ENCODE measurements at regions not wholly inside any gene's neighbourhood (a gene's known extent, or its start where the extent isn't known, plus 50 kb on each side); places are given as distances from the start of the nearest gene placed in this dataset.

GRCh38 chr6:95768539-95768938, 191.2 kb downstream of the MANEA start:
- Histone ChIP-seq H3K4me1 (ENCODE audit: control insufficient read depth, low read length) (no peaks in the 10 kb centered on the region), H3K9me3 (ENCODE audit: control insufficient read depth, insufficient read depth, low read length) (no peaks in the 10 kb centered on the region), H3K27ac (ENCODE audit: low read depth, low read length) (no peak overlapping the region), H3K79me2 (ENCODE audit: control insufficient read depth, low read length) (no peaks in the 10 kb centered on the region), H3K27me3 (ENCODE audit: control insufficient read depth, low read length) (no peaks in the 10 kb centered on the region), H4K20me1 (ENCODE audit: control insufficient read depth, insufficient read depth, low read depth, low read length) (no peaks in the 10 kb centered on the region), H3K36me3 (ENCODE audit: control insufficient read depth, low read length) (no peaks in the 10 kb centered on the region), H3K4me3 (ENCODE audit: low read length) (no peak overlapping the region), H3K4me2 (ENCODE audit: low read length) (no peak overlapping the region), H3F3A (ENCODE audit: control insufficient read depth, insufficient read depth) (no peaks in the 10 kb centered on the region), H3K9me2 (replicated peaks; ENCODE audit: control insufficient read depth, low read length) (no peaks in the 10 kb centered on the region)
- no peak for TF ChIP-seq EZH2phosphoT487 (IDR thresholded peaks at IDR 0.05; ENCODE audit: borderline replicate concordance, low read length)

GRCh38 chr6:95777338-95777737, 200.0 kb downstream of the MANEA start:
- no peaks in the 10 kb centered on the region for H3K36me3 ChIP-seq (ENCODE audit: control insufficient read depth, low read length)
- H3K9me3 ChIP-seq (ENCODE audit: control insufficient read depth, insufficient read depth, low read length) = no peaks in the 10 kb centered on the region
- TF ChIP-seq EZH2phosphoT487 (IDR thresholded peaks at IDR 0.05; ENCODE audit: borderline replicate concordance, low read length) (no peak), CTCF (IDR thresholded peaks at IDR 0.05; ENCODE audit: low read depth, low read length, poor library complexity, severe bottlenecking) (no peak)
- H3K4me3 ChIP-seq (ENCODE audit: low read length) = no peak overlapping the region
- H3K4me2 ChIP-seq (ENCODE audit: low read length) = no peak overlapping the region
- H3K4me1 ChIP-seq (ENCODE audit: control insufficient read depth, low read length) = no peaks in the 10 kb centered on the region
- H3K9me2 ChIP-seq (replicated peaks; ENCODE audit: control insufficient read depth, low read length) = no peaks in the 10 kb centered on the region
- no peaks in the 10 kb centered on the region for H3K79me2 ChIP-seq (ENCODE audit: control insufficient read depth, low read length)
- H3K27ac ChIP-seq (ENCODE audit: low read depth, low read length) = no peak overlapping the region
- no peaks in the 10 kb centered on the region for H3K27me3 ChIP-seq (ENCODE audit: control insufficient read depth, low read length)
- no peaks in the 10 kb centered on the region for H4K20me1 ChIP-seq (ENCODE audit: control insufficient read depth, insufficient read depth, low read depth, low read length)
- no peaks in the 10 kb centered on the region for H3F3A ChIP-seq (ENCODE audit: control insufficient read depth, insufficient read depth)

GRCh38 chr6:95780037-95780436, 202.7 kb downstream of the MANEA start:
- Histone ChIP-seq H3F3A (ENCODE audit: control insufficient read depth, insufficient read depth) (no peaks in the 10 kb centered on the region), H3K9me3 (ENCODE audit: control insufficient read depth, insufficient read depth, low read length) (no peaks in the 10 kb centered on the region), H3K4me1 (ENCODE audit: control insufficient read depth, low read length) (no peaks in the 10 kb centered on the region), H3K4me2 (ENCODE audit: low read length) (no peak overlapping the region), H4K20me1 (ENCODE audit: control insufficient read depth, insufficient read depth, low read depth, low read length) (no peaks in the 10 kb centered on the region), H3K79me2 (ENCODE audit: control insufficient read depth, low read length) (no peaks in the 10 kb centered on the region), H3K27me3 (ENCODE audit: control insufficient read depth, low read length) (no peaks in the 10 kb centered on the region), H3K4me3 (ENCODE audit: low read length) (no peak overlapping the region), H3K27ac (ENCODE audit: low read depth, low read length) (no peak overlapping the region), H3K36me3 (ENCODE audit: control insufficient read depth, low read length) (no peaks in the 10 kb centered on the region), H3K9me2 (replicated peaks; ENCODE audit: control insufficient read depth, low read length) (no peaks in the 10 kb centered on the region)
- TF ChIP-seq EZH2phosphoT487 (IDR thresholded peaks at IDR 0.05; ENCODE audit: borderline replicate concordance, low read length) (no peak), CTCF (IDR thresholded peaks at IDR 0.05; ENCODE audit: low read depth, low read length, poor library complexity, severe bottlenecking) (no peak)

- Histone ChIP-seq H3K79me2 (ENCODE audit: control insufficient read depth, low read length) (no peaks in the 10 kb centered on the region), H3K4me1 (ENCODE audit: control insufficient read depth, low read length) (no peaks in the 10 kb centered on the region), H3K9me2 (replicated peaks; ENCODE audit: control insufficient read depth, low read length) (no peaks in the 10 kb centered on the region), H3F3A (ENCODE audit: control insufficient read depth, insufficient read depth) (no peaks in the 10 kb centered on the region), H3K27ac (ENCODE audit: low read depth, low read length) (no peak overlapping the region), H3K9me3 (ENCODE audit: control insufficient read depth, insufficient read depth, low read length) (no peaks in the 10 kb centered on the region), H3K4me3 (ENCODE audit: low read length) (no peak overlapping the region), H4K20me1 (ENCODE audit: control insufficient read depth, insufficient read depth, low read depth, low read length) (no peaks in the 10 kb centered on the region), H3K36me3 (ENCODE audit: control insufficient read depth, low read length) (no peaks in the 10 kb centered on the region), H3K4me2 (ENCODE audit: low read length) (no peak overlapping the region), H3K27me3 (ENCODE audit: control insufficient read depth, low read length) (no peaks in the 10 kb centered on the region)
- TF ChIP-seq CTCF (IDR thresholded peaks at IDR 0.05; ENCODE audit: low read depth, low read length, poor library complexity, severe bottlenecking) = no peak
- no peak for TF ChIP-seq EZH2phosphoT487 (IDR thresholded peaks at IDR 0.05; ENCODE audit: borderline replicate concordance, low read length)
These were observed 206.7 kb downstream of the MANEA start for GRCh38 chr6:95784019-95784418.
